ENCODE measurements at regions not wholly inside any gene's neighbourhood (a gene's known extent, or its start where the extent isn't known, plus 50 kb on each side); places are given as distances from the start of the nearest gene placed in this dataset.

- no peak for DNase-seq (ENCODE audit: extremely low spot score, unreplicated experiment)
- H3K4me1 Mint-ChIP-seq (ENCODE audit: unreplicated experiment): peaks cover 18% of the 10 kb centered on the region
- H3K27ac Mint-ChIP-seq (ENCODE audit: unreplicated experiment): no peak overlapping the region
- H3K4me3 Mint-ChIP-seq (ENCODE audit: unreplicated experiment): no peak overlapping the region
- no peaks in the 10 kb centered on the region for H3K36me3 Mint-ChIP-seq (ENCODE audit: unreplicated experiment)
- TF ChIP-seq CTCF (IDR thresholded peaks at IDR 0.05): no peak
- H3K27me3 Mint-ChIP-seq (ENCODE audit: unreplicated experiment): no peaks in the 10 kb centered on the region
- H3K9me3 Mint-ChIP-seq (ENCODE audit: unreplicated experiment): peaks cover 6% of the 10 kb centered on the region
These were observed 371.2 kb downstream of the ETS1 start for GRCh38 chr11:128216198-128216597.

- H3K4me1 Mint-ChIP-seq (ENCODE audit: unreplicated experiment): peaks cover 26% of the 10 kb centered on the region
- no peaks in the 10 kb centered on the region for H3K36me3 Mint-ChIP-seq (ENCODE audit: unreplicated experiment)
- no peaks in the 10 kb centered on the region for H3K27me3 Mint-ChIP-seq (ENCODE audit: unreplicated experiment)
- TF ChIP-seq CTCF (IDR thresholded peaks at IDR 0.05): no peak
- H3K4me3 Mint-ChIP-seq (ENCODE audit: unreplicated experiment): no peak overlapping the region
- no peak for DNase-seq (ENCODE audit: extremely low spot score, unreplicated experiment)
- no peak overlapping the region for H3K27ac Mint-ChIP-seq (ENCODE audit: unreplicated experiment)
- H3K9me3 Mint-ChIP-seq (ENCODE audit: unreplicated experiment): peaks cover 6% of the 10 kb centered on the region
These were observed 372.0 kb downstream of the ETS1 start for GRCh38 chr11:128215238-128215882.

- no peak overlapping the region for H3K4me3 Mint-ChIP-seq (ENCODE audit: unreplicated experiment)
These were observed 373.1 kb downstream of the ETS1 start for GRCh38 chr11:128214263-128214662.

GRCh38 chr11:128213461-128213860, 373.9 kb downstream of the ETS1 start:
- H3K4me3 Mint-ChIP-seq (ENCODE audit: unreplicated experiment): no peak overlapping the region
- peaks cover 6% of the 10 kb centered on the region for H3K9me3 Mint-ChIP-seq (ENCODE audit: unreplicated experiment)
- no peaks in the 10 kb centered on the region for H3K36me3 Mint-ChIP-seq (ENCODE audit: unreplicated experiment)
- no peak overlapping the region for H3K27ac Mint-ChIP-seq (ENCODE audit: unreplicated experiment)
- no peaks in the 10 kb centered on the region for H3K27me3 Mint-ChIP-seq (ENCODE audit: unreplicated experiment)
- TF ChIP-seq CTCF (IDR thresholded peaks at IDR 0.05): no peak
- H3K4me1 Mint-ChIP-seq (ENCODE audit: unreplicated experiment): peaks cover 39% of the 10 kb centered on the region
- DNase-seq (ENCODE audit: extremely low spot score, unreplicated experiment): no peak

More at GRCh38 chr11:128214263-128214662, 373.1 kb downstream of the ETS1 start:
- Mint-ChIP-seq H3K27ac (ENCODE audit: unreplicated experiment) (no peak overlapping the region), H3K27me3 (ENCODE audit: unreplicated experiment) (no peaks in the 10 kb centered on the region), H3K9me3 (ENCODE audit: unreplicated experiment) (peaks cover 6% of the 10 kb centered on the region), H3K36me3 (ENCODE audit: unreplicated experiment) (no peaks in the 10 kb centered on the region), H3K4me1 (ENCODE audit: unreplicated experiment) (peaks cover 31% of the 10 kb centered on the region)
- DNase-seq (ENCODE audit: extremely low spot score, unreplicated experiment): no peak
- TF ChIP-seq CTCF (IDR thresholded peaks at IDR 0.05): no peak

GRCh38 chr11:128212324-128212723, 375.0 kb downstream of the ETS1 start:
- TF ChIP-seq CTCF (IDR thresholded peaks at IDR 0.05): no peak
- H3K4me3 Mint-ChIP-seq (ENCODE audit: unreplicated experiment): no peak overlapping the region
- no peak for DNase-seq (ENCODE audit: extremely low spot score, unreplicated experiment)
- no peaks in the 10 kb centered on the region for H3K27me3 Mint-ChIP-seq (ENCODE audit: unreplicated experiment)
- H3K4me1 Mint-ChIP-seq (ENCODE audit: unreplicated experiment): peaks cover 51% of the 10 kb centered on the region
- H3K9me3 Mint-ChIP-seq (ENCODE audit: unreplicated experiment): peaks cover 6% of the 10 kb centered on the region
- no peak overlapping the region for H3K27ac Mint-ChIP-seq (ENCODE audit: unreplicated experiment)
- H3K36me3 Mint-ChIP-seq (ENCODE audit: unreplicated experiment): no peaks in the 10 kb centered on the region

All from osteocyte (in vitro differentiated cells).